Fibroblast of mammary gland (primary cell): ENCODE measurements at regions not wholly inside any gene's neighbourhood (a gene's known extent, or its start where the extent isn't known, plus 50 kb on each side); places are given as distances from the start of the nearest gene placed in this dataset.

Source experiments
- DNase-seq: peaks from one replicate; pipeline ENCODE4 v3.0.0-alpha.2; 2010; ENCODE audit warnings: low read depth
- H3K4me3 ChIP-seq: 2 replicates; pipeline ENCODE4 v1.5.1; 2011; ENCODE audit warnings: low read depth, mild to moderate bottlenecking, low read length, moderate library complexity; ENCODE audit not compliant: control insufficient read depth
- CTCF ChIP-seq: conservative IDR thresholded peaks from 2 replicates; pipeline ENCODE4 v1.5.1; 2011; ENCODE audit warnings: low read depth, low read length, inconsistent platforms; ENCODE audit not compliant: control insufficient read depth, insufficient read depth

GRCh38 chr10:33066558-33067236 is 108.7 kb upstream of the ITGB1 start:
- no peak overlapping the region for H3K4me3 ChIP-seq
- TF ChIP-seq CTCF, result no peak
- peak; percentile 42 for DNase-seq

GRCh38 chr10:33065111-33065510 is 107.1 kb upstream of the ITGB1 start:
- no peak overlapping the region for H3K4me3 ChIP-seq
- TF ChIP-seq CTCF, result no peak

GRCh38 chr10:33064706-33065105 is 106.7 kb upstream of the ITGB1 start:
- H3K4me3 ChIP-seq, result no peak overlapping the region
- no peak for DNase-seq
- no peak for TF ChIP-seq CTCF

More at GRCh38 chr10:33065111-33065510, 107.1 kb upstream of the ITGB1 start:
- no peak for DNase-seq

DNA sequence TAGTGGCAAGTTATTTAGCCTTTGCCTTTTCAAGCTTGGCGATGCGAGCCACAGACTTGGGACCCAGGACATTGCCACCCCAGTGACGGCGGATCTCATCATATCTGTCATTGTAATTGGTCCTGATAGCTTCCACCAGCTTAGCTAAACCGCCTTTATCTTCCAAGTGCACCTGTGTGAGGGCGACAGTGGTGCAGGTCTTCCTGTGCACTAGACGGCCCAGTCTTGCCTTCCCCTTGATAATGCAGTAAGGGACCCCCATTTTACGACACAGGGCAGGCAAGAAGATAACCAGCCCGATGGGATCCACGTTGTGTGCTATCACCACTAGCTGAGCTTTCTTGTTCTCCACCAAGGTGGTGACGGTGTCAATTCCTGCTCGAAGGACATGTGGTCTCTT is 99.6 kb upstream of the ITGB1 start:
- TF ChIP-seq CTCF, result no peak
- no peak for DNase-seq
- no peak overlapping the region for H3K4me3 ChIP-seq

- H3K4me3 ChIP-seq, result no peak overlapping the region
- no peak for DNase-seq
- no peak for TF ChIP-seq CTCF
These were observed 99.0 kb upstream of the ITGB1 start for GRCh38 chr10:33056828-33057596.

DNA sequence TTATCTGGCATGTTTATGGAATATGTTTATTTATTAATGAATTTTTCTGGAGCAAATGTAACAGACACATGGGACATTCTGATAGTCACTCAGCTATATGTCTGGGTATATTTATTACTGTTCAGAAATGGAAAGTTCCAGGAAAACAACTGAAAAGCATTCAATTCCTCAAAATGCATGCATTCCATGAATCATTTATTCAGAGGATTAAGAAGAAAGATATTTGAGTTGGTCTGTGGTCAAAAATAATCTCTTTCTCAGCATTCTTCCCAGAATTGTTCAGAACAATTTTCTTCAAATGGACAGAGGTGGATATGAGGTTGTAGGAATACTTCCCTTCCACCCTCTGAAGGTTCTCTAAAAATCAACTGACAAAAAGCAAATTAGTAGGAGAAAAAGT is 97.6 kb upstream of the ITGB1 start:
- no peak for DNase-seq
- no peak overlapping the region for H3K4me3 ChIP-seq
- no peak for TF ChIP-seq CTCF
